ENCODE measurements at regions not wholly inside any gene's neighbourhood (a gene's known extent, or its start where the extent isn't known, plus 50 kb on each side); places are given as distances from the start of the nearest gene placed in this dataset.

GRCh38 chr13:80118099-80118498 is 222.8 kb downstream of the SPRY2 start:
- dilution Hi-C loops (cut with HindIII; ENCODE audit: low sequenced_read_pairs, unreplicated experiment) (no loop called here), intact Hi-C loops (cut with micrococcal nuclease) (no loop called here), in situ Hi-C loops (cut with MboI; ENCODE audit: low sequenced_read_pairs) (no loop called here)
- H2BK5ac ChIP-seq (ENCODE audit: low read depth, low read length, poor library complexity, severe bottlenecking) = no peak overlapping the region
- no peak overlapping the region for H4K5ac ChIP-seq (ENCODE audit: low read depth, low read length)
- no peak overlapping the region for H2BK15ac ChIP-seq (ENCODE audit: low read depth, low read length)
- no peak overlapping the region for H3K4me2 ChIP-seq (ENCODE audit: low read depth, low read length)
- H3K27me3 ChIP-seq (ENCODE audit: control insufficient read depth, insufficient read depth, low read length) = no peaks in the 10 kb centered on the region
- BruUV-seq (replicated peaks) = no TSS peak
- H3K9me1 ChIP-seq (ENCODE audit: insufficient read depth, low read length) = no peaks in the 10 kb centered on the region
- POLR2A ChIA-PET (ENCODE audit: unreplicated experiment) = no interaction called here
- H3K23ac ChIP-seq (ENCODE audit: low read depth, low read length) = no peak overlapping the region
- no peak overlapping the region for H3K4me3 ChIP-seq (ENCODE audit: insufficient read depth, low read depth, low read length)
- no peak overlapping the region for H2AK5ac ChIP-seq (ENCODE audit: low read depth, low read length)
- WGBS, 2 experiments (ENCODE audit: extremely low coverage in 2 of 2, insufficient read length in 1 of 2) = no CpG with 5 or more reads among the region's 1 CpG
- H3K56ac ChIP-seq (ENCODE audit: extremely low read depth, insufficient read depth, low read length) = no peak overlapping the region
- H3K14ac ChIP-seq (replicated peaks; ENCODE audit: low read depth, low read length) = no peak overlapping the region
- no peak overlapping the region for H2AFZ ChIP-seq (replicated peaks; ENCODE audit: low read length, poor library complexity)
- ATAC-seq (ENCODE audit: low read depth) = no peak
- H3K4ac ChIP-seq (ENCODE audit: low read depth, low read length) = no peak overlapping the region
- H3K9me3 ChIP-seq (ENCODE audit: control insufficient read depth, insufficient read depth, low read length) = no peaks in the 10 kb centered on the region
- CTCF ChIA-PET = no interaction called here
- H3K79me1 ChIP-seq (ENCODE audit: low read depth in 1 of 2, low read length in 2 of 2) = no peaks in the 10 kb centered on the region
- no peak overlapping the region for H2BK20ac ChIP-seq (ENCODE audit: low read depth, low read length)
- H4K8ac ChIP-seq (ENCODE audit: low read depth in 2 of 2, low read length in 2 of 2) = no peak overlapping the region
- H3K4me1 ChIP-seq (ENCODE audit: control insufficient read depth, insufficient read depth, low read length) = no peaks in the 10 kb centered on the region
- H2AK9ac ChIP-seq (replicated peaks; ENCODE audit: low read depth, low read length, poor library complexity) = no peak overlapping the region
- H2BK120ac ChIP-seq (ENCODE audit: low read depth, low read length) = no peak overlapping the region
- DNase-seq = no peak
- H3K18ac ChIP-seq (ENCODE audit: low read depth, low read length) = no peak overlapping the region
- H3K9ac ChIP-seq (ENCODE audit: low read depth, low read length) = no peak overlapping the region
- H4K20me1 ChIP-seq (ENCODE audit: insufficient read depth, low read length) = no peaks in the 10 kb centered on the region
- H4K91ac ChIP-seq (ENCODE audit: insufficient read depth, low read depth, low read length) = no peak overlapping the region
- no peak overlapping the region for H3K27ac ChIP-seq (ENCODE audit: insufficient read depth, low read length)
- no peak for TF ChIP-seq BHLHE40 (IDR thresholded peaks at IDR 0.05; ENCODE audit: low read depth, low read length)
- no peak for TF ChIP-seq CTCF (conservative IDR thresholded peaks at IDR 0.05; ENCODE audit: low read depth, low read length)
- TF ChIP-seq CEBPB (IDR thresholded peaks at IDR 0.05; ENCODE audit: low read depth, low read length) = no peak
- TF ChIP-seq SMC3 (IDR thresholded peaks at IDR 0.05; ENCODE audit: low read depth, low read length) = no peak
- no peaks in the 10 kb centered on the region for H3K36me3 ChIP-seq (ENCODE audit: control insufficient read depth, insufficient read depth, low read length)

Measured in IMR-90 (cell line).